ENCODE measurements at regions not wholly inside any gene's neighbourhood (a gene's known extent, or its start where the extent isn't known, plus 50 kb on each side); places are given as distances from the start of the nearest gene placed in this dataset.

GRCh38 chr18:27528925-27529521 lies 343.9 kb upstream of the CHST9 start:
- TF ChIP-seq CTCF (conservative IDR thresholded peaks at IDR 0.05; ENCODE audit: low read depth, low read length) (no peak), RFX5 (IDR thresholded peaks at IDR 0.05; ENCODE audit: low read depth, low read length) (no peak), POLR2A (IDR thresholded peaks at IDR 0.05; ENCODE audit: low read depth, low read length) (no peak), USF2 (IDR thresholded peaks at IDR 0.05; ENCODE audit: low read depth, low read length) (no peak), MXI1 (IDR thresholded peaks at IDR 0.05; ENCODE audit: borderline replicate concordance, low read depth, low read length) (no peak), SMC3 (IDR thresholded peaks at IDR 0.05; ENCODE audit: low read depth, low read length) (no peak), ELK1 (IDR thresholded peaks at IDR 0.05; ENCODE audit: borderline replicate concordance, low read depth, low read length) (no peak), RAD21 (IDR thresholded peaks at IDR 0.05; ENCODE audit: low read length) (no peak), MAZ (IDR thresholded peaks at IDR 0.05; ENCODE audit: borderline replicate concordance, low read depth, low read length) (no peak)
